Germinal center (tissue), 1 donor: ENCODE measurements at regions not wholly inside any gene's neighbourhood (a gene's known extent, or its start where the extent isn't known, plus 50 kb on each side); places are given as distances from the start of the nearest gene placed in this dataset.
"Not testable (repeated sequence)": the region's sequence is repeated elsewhere in the genome, so short reads cannot be mapped to it uniquely, and the experiment has no call there.

Experiments used
- DNase-seq: peaks from one replicate; pipeline ENCODE4 v3.0.0; 2012; ENCODE audit warnings: mixed read lengths, low spot score

DNA sequence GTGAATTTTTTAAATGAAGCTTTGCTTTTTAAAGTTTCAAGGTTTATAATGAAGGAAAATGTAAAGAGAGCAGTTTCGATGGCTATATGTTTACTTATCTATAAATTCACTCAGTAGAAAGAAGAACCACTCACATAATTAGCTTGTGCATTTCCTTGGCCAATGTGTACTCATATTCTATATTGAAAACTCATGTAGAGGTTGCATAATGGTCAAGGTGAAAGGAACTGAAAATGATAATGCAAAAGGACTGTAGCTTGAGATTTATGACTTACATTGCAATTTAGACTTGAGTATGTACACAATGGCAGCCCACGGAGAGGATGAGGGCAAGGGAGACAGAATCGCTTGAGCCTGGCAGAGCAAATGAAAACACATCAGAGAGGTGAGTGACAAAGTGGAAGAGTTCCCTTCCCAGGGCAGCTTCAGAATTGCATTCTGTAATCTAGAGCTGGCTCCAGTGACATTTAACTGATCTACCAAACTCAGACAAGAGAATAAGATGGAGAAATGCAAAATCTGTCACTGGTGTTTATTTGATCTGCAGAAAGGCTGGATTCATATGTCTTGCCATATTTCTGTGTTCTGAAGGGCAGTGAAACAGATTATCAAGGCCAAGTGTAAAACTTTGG, 191.8 kb downstream of the TMEM200A start:
- no peak for DNase-seq

DNA sequence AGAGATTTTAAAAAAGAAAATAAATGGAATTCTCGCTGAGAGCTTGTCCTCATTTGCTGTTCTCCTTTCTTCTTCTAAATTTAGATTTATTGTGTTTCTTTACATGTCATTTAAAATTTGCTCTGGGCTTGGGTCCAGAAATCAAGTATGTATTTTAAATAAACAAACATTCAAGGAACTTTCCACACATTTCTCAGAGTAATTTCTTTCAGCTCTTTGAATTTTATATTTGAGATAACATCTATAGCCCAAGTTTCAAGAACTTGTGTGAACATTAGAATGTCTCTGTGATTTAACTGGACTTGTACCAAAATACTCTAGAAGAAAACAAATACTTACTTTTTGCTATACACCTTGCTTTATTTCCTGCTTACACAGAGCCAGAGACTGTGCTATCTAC, 192.3 kb downstream of the TMEM200A start:
- no peak for DNase-seq

DNA sequence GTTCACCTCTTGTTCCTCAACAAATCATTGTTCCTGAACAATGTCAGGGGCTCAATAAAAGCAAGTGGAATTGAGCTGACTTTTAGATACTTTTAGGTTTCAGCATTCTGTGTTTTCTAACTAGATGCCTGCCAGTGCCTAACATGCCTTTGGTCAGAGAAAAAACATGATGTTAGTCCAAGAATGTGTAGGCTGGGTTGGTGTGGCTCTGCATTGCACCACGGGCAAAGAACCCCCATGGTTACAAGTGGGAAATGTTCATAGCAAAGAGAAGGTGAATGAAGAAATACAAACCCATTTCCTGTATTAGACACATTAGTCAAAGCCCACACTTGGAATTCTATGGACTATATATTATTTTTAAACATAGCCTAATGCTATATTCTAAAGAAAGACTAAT, 193.3 kb downstream of the TMEM200A start:
- DNase-seq, result no peak

DNA sequence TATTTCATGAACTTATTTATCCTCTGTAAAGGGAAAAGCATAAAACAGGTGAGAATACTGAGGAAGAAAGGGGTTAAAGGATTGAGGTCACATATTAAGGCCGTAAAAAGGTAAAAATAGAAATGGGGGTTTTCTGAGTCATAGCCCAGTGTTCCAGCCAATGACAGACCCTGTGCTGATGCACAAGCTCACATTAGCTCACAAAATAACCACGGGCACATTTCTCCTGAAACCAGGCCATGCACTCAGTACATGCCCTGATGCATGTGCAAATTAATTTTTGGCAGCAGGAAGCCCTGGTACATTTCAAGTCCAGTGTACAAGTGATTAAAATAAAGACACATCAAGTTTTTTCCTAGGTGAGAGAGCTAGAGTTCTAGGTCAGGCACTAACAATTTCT, 194.4 kb downstream of the TMEM200A start:
- no peak for DNase-seq

DNA sequence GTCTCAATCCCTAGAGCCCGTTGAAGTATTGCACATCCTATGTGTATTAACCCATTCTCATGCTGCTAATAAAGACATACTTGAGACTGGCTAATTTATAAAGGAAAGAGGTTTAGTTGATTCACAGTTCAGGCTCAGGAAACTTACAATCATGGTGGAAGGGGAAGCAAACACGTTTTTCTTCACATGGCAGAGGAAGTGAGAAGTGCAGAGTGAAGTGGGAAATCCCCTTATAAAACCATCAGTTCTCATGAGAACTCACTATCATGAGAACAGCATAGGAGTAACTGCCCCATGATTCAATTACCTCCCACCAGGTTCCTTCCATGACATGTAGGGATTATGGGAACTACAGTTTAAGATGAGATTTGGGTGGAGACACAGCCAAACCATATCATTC, 195.3 kb downstream of the TMEM200A start:
- DNase-seq, result not testable (repeated sequence)

DNA sequence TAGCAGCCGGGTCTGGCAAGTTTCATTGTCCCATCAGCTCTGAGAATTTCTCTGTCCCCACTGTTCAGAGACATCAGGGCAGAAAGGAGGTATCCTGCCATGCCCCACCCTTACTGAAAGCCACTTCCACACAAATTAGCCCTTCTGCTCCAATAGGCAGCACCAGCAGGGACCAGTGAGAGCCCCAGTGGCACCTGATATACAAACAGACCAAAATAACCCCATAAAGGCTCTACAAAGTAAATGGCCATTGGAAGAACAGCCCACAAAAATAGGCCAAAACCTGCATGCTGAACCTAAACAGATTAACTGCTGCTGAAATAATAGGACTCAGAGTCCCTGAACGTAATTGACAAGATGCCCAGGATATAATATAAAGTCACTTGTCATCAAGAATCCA, 199.9 kb downstream of the TMEM200A start:
- DNase-seq, result no peak

DNA sequence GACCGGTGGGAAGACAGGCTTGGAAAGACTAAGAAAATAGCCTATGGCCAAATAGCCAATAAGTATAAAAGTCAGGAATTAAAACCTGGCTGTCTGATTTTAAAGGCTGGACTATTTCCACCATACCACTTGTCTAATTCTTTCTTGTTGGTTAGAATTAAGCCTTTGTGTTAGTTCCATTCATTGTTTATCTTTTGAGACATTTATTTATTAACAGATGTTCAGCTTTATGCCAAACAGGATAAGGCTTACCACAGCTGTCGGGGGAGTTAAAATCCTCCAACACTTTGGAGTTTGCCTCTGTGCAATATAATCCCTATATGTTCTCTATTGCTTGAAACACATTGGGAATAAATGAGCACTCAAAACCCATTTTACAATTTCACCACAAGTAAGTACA, 208.3 kb downstream of the TMEM200A start:
- DNase-seq, result no peak

DNA sequence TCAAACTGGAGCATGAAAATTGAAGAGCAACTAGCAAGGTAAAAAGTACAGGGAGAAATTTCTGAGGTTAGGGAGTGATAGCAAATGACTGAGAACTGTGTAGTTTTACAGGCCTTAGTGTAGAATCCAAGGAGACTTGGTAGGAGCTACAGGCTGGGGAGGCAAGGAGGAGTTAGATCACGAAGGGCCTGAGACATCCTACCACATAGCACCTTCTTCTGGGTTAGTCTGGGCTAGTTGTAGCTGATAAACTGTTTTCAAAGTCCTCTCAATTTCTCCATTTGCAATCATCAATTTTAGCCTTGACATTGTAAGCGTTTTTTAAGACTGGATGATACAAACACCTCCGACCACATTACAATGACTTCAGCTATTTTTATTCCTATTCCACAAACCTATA, 209.7 kb downstream of the TMEM200A start:
- no peak for DNase-seq

DNA sequence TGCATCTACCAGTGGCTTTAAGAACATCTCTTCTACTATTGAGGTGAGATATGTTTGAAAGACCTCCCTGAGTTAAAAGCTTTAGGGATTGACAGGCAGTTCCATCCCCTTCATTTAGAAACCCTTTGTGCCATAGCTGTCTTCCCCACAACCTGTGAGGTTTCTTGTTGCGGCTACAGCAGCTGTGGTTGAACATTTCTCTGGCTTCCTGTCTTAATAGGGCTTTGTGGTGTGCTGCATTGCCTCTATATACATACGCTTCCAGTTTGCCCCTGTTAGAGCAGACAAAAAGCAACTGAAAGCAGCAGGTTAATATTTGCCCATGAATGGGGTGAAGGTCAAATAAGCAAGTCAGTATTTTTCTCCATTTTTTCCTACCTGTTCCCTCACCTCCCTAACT, 210.2 kb downstream of the TMEM200A start:
- DNase-seq, result no peak

DNA sequence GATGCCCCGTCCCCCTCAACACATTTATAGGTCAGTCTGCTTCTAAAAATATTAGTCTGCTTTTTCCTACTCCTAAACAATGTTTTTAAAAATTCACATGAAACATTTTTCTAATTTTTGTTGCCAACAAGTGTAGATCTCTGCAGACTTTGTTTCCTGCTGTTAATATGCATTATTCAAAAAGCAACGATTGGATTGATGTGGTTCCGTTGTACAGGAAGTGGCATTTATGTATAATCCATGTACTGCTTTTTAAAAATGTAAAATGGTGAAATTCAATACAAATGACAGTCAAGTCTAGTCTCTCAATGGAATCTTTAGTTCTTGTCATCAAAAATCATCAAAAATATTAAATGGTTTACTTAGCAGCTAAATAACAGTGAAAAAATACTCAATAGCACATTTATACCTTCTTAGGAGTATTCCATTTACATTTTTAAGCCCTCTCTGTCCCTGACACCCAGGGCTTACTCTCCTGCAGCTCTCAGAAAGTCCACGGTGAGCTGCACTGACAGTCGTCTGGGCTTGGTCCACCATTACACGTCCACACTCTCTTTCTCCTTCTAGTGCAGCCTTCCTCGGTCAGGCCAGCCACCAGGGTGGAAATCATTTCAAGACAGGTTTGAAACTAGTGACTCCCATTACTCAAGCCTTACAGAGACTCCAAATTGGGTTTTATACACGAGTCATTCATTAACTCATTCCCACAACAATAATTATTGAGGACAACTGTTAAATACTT, 211.5 kb downstream of the TMEM200A start:
- no peak for DNase-seq

DNA sequence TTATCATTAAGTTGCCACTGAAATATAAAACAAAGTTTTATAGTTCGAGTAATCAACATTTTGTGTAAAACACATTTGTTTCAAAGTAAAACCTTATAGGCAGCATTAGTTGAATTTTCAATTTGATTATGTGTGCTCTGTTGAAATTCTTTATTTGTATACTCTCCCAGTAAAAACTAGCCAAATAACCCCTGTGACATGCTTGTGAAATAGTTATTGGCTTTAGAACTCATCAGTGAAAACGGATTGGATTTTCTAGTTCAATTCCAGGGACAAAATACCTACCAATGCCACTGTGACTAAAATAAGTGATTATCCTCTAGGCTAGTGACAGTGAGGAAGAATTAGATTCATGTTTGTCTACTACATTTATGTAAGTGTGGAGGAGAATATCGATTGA, 212.9 kb downstream of the TMEM200A start:
- no peak for DNase-seq

DNA sequence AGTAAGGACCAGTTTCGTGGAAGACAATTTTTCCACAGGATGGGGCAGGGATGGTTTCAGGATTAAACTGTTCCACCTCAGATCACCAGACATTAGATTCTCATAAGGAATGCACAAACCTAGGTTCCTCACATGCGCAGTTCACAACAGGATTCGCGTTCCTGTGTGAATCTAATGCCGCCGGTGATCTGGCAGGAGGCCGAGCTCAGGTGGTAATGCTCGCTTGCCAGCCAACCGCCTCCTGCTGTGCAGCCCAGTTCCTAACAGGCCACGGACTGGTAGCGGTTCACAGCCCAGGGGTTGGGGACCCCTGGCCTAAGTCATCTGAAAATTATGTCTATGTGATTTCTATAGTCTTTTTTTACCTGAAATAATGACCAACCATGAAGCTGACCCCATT, 217.5 kb downstream of the TMEM200A start:
- no peak for DNase-seq

DNA sequence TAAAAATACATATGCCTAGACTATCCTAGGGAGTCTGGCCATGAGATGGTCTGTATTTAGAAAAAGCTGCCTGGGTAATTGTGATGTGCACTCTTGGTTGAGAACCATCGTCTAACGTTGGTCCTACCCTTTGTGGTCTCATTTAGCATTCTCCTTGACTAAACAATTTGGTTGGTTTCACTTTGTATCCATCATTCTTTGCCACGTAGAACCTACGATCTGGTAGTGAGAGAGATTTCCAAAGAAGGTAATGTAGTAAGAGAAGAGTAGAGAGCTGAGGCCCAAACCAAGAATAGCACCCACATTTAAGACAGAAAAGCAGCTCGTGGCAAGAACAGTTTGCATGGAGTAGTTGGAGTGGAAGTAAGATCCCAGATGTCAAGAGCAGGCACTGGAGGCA, 219.8 kb downstream of the TMEM200A start:
- no peak for DNase-seq

DNA sequence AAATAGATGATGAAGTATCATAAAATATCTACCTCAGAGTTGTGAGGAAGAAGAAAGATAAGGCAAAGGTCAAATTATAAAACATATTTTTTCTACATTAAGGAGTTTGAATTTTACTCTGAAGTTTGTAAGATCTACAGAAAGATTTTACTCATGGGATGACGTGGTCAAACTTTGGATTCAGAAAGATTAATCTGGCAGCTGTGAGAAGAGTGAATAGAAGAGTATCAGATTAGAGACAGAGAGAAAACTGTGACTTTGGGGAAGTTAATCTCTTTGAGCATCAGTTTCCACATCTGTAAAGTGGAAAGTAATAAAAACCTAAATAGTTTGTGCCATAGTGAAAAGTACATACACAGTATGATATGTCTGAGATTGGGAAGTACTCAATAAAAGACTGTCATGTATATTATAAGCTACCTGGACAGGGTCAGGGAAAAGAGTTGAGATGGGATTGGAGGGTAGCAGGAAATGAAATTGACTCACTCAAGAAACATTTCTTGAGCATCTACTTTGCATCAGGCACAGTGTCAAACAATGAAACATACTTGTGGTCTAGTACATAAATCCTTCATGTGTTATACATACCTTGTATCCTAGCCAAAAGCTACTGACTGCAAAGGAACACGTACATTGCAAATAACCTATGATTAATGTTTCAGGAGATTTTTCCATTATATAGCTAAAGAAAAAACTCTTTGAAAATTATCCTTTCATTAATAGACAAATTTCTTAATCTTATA, 222.1 kb downstream of the TMEM200A start:
- DNase-seq, result no peak

DNA sequence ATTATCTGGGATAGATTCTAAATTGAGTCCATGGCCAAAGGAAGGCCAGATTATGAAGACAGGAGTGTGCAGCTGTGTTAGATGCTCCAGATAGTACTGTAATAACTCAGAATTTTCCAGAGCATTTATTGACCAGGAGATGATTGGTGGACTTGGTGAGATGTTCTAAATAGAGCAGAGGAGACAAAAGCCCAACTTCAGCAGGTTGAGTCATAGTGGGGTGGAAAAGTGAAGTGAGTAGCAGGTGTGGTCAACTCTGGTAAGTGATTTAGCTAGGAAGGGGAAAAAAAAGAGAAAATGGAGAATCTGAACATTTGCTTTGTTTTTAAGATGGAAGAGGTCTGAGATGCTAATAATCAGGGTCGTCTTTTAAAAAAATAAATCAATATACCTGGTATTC, 227.4 kb downstream of the TMEM200A start:
- DNase-seq, result no peak

DNA sequence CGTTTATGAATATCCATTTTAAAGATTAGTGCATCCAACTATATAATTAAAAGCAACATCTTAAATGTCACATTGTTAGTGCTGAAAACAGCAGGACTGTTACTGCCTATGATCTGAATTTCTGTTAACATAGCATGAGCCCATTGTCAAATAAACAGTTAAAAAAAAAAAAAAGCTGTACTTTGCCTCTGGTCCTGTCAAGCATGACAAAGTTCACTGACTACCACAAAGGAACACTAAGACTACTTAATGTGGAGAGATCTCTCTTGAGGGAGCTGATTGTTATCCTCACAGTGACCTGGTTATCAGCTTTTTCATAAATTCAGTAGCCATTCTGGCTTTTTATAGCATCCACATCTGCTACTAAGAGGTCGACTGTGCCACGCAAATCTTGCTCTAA, 228.1 kb downstream of the TMEM200A start:
- DNase-seq, result no peak

DNA sequence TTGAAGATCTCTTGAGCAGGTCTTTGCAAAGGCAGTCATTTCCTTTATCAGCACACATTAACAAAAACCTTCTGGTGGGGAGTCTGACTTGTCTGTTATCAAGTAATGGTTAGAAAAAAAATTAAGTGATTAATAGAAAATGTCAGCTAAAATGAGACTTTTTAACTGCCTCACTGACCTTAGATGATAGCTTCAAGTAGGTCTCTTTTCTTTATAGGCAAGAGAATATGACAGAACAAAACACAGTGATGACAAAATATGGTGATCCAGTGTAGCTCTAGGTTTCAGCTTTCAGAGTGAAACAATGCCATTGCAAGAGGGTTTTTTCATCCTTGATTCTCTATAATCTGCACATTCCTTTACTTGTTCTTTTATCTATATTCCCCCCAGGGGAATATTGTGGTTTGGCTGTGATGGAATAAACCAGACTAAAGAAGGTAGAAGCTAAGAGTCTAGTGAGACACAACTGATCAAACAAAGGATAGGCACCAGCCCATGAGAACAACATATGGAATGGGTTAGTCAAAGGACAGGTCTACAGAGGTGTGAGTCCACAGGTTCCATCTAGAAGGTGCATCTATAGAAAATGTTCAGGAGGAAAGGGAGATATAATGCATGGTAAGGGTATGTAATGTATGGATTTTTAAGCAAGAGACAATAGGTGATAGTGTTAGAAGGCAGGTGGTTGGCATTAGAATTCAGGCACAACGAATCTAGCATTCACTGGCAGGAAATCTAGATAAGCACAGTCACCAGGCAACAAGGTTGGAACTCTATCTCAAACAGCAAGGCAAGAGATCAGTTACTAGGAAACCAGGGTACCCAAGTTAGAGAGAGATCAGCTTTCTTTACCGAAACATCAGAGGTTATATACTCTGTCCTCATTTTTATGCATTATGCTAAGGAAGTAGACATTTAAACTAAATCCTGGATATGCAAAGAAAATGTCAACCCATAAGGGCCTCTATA, 228.9 kb upstream of the SMLR1 start:
- no peak for DNase-seq

DNA sequence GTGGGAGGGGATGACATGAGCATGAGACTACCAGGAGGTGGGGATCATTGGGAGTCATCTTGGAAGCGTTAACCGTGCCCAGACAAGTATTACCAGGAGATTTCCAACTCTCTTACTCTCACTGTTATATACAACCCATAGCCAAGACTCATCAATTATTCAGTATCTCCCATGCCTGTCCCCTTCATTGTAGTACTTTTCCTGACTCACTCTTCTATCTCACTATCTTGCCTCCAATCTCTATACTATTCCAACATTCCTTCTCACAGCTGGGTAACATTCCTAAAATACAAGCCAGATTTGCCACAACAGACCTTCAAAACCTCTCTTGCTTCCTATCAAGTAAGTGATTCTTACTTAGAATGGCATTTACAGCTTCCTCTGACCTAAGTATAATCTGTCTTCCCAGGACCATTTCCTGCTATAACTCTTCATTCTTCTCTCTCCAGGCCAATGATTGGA, 226.3 kb upstream of the SMLR1 start:
- no peak for DNase-seq

DNA sequence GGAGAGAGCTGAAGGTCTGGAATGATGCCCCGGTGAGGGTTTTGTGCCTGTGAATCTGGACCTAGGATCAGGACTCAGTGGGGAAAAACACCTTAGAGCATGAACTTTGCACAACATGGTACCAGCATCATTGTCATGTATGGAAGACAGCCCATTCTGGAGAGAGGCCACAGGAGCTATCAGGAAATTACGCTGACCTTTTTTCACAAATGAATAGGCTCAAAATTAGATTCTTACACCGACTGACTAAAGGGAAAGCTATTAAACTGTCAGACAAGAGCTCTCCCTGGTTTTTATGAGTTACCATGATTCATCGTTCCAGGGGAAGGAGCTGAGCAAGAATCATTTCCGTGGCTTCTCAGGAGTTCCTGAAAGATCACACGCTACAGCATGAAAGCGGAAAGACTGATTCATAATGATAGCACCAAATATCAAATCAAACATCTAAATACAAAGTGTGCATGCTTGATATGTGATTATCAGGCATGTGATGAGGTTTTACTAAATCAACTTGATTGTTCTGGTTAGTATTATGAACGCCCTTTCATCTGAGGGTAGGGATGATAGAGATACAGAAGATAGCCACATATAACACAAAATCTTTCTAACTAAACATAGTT, 224.9 kb upstream of the SMLR1 start:
- no peak for DNase-seq

DNA sequence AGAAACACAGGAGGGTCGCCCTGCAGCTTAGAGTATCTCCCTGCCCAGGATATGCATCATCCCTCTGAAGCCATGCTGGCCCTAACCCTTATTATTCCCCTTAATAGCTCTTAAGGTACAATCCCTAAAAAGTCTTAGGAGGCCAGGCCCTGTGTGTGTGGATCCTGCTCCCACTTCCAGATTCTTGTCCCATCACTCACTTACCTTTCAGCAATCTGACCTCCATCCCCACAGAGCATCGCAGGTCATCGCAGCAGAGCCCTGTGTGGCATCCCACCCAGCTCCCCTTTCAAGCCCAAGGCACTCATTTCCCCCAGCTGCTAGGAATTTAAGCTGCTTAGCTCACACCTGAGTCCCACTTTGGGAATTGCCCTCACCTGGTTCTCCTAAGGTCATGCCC, 223.8 kb upstream of the SMLR1 start:
- no peak for DNase-seq

DNA sequence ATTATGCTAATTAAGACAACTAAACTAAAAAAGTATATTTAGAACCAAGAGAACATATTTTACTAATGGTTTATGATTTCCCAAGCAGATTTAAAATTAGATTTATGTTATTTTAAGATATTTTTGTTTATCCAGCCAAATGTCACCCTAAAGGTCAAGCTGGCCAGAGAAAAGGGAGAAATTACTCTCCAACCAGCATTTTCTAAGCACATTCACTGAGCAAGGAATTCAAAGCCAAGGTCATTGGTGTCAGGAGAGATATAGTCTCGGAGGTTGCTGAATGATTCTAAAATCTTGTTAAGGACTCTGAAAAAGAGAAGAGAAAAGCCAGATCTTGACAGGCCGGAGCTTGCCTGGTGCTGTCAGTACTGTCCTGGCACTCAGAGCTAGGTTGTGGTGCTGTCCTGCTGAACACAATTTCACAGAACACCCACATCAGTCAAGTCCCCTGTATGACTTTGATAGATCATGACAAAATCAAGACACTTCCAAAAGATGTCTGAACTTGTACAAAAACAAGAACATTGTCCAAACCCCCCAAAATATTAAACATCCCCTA, 222.3 kb upstream of the SMLR1 start:
- no peak for DNase-seq
